ENCODE measurements at regions not wholly inside any gene's neighbourhood (a gene's known extent, or its start where the extent isn't known, plus 50 kb on each side); places are given as distances from the start of the nearest gene placed in this dataset.

DNA sequence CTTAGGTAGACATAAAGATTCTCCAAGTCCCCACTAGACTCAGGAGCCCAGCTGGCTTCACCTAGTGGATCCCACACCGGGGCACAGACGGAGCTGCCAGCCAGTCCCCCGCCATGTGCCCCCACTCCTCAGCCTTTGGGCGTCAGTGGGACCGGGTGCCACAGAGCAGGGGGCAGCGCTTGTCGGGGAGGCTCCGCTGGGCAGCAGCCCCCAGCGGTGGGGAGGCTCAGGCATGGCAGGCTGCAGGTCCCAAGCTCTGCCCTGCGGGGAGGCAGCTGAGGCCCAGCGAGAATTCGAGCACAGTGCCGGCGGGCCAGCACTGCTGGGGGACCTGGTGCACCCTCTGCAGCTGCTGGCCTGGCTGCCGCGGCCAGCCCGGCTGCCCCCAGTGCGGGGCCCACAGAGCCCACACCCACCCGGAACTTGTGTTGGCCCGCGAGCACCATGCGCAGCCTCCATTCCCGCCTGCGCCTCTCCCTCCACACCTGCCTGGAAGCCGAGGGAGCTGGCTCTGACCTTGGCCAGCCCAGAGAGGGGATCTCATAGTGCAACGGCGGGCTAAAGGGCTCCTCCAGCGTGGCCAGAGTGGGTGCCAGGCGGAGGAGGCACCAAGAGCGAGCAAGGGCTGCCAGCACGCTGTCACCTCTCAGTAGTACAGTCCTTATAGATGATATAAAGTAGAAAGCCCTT lies 390.7 kb downstream of the PLK2 start:
- no peak for DNase-seq (ENCODE audit: low spot score)

DNA sequence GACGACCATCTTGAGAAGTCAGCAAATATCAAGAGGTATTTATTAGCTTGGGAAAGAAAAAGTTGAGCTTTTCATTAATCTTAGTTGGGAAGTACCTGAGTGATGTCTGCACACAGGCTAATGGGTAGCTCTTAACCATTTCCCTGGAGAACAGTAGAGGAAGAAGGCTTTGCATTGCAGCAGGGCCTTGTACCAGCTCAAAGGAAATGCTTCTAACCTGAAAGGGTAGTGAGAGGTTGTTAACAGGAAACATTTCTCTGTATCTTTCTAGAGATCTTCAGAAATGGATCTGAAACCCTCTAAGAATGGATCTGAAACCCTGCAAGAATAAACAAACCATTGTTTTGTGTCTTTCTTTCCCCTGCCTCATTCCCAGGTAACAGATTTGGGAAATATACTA lies 393.3 kb downstream of the PLK2 start:
- no peak for DNase-seq (ENCODE audit: low spot score)

DNA sequence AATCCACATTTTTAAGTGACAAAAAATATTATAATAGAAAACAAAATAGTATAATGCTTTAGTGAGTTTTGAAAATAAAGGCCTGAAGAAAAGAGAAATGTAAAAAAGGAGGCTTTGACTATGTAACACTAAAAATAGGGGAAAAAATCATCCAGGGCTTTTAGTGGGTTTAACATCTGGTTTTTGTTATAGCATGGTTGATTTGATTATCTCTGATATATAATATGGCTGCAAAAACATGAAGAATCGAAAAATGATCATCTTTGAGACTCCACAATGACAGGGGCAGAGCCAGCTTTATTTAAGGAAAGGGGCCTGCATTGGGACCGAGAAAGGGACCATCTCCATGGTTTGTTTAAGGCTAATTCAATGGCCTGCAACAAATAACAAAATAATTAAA lies 393.8 kb downstream of the PLK2 start:
- DNase-seq (ENCODE audit: low spot score): no peak

DNA sequence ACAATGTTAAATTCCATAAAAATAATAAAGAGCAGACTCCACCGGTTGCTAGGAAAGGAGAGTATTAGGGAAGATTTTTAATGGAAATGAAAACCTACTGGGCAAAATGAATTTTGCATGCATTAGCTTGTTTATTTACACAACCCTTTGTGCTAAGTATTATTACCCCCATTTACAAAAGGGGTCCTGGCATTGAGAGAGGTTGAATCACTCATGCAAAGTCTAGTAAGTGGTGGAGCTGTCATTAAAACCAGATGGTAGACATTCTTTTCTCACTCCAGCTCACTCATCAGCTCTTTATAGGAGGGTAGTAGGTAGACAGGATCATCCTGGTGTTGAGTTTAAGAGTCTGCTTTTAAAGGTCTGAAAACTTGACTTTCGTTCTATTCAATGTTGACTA lies 395.1 kb downstream of the PLK2 start:
- no peak for DNase-seq (ENCODE audit: low spot score)

DNA sequence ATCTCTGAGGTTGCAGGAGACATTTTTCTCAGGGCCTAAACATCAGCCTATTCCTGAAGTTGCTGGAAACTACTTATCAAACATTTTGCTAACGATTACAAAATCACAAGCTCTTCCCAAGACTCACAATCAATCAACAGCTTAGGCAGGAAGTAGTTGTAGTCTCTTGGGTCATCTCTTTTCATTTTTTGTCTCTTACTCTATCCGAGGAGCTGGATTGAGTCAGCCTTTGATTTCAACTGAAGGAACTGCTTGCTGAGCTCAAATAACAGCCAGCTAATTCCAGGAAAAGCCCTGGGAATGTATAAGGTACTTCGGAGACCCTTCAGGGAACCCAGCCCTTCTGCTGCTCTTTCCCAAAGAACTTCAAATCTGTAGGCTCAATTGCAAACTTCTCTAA lies 398.9 kb downstream of the PLK2 start:
- no peak for DNase-seq (ENCODE audit: low spot score)

DNA sequence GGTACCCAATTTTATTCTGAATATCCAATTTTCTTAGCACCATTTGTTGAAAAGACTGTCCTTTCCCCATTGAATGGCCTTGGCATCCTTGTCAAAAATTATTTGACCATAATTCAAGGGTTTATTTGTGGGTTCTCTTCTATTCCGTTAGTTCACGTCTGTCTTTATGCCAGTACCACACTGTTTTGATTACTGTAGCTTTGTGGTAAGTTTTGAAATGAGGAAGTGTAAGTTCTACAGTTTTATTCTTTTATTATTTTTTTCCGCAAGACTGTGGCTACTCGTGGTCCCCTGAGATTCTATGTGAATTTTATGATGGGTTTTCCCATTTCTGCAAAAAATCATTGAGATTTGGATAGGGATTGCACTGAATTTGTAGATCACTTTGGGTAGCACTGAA lies 402.6 kb downstream of the PLK2 start:
- no peak for DNase-seq (ENCODE audit: low spot score)

DNA sequence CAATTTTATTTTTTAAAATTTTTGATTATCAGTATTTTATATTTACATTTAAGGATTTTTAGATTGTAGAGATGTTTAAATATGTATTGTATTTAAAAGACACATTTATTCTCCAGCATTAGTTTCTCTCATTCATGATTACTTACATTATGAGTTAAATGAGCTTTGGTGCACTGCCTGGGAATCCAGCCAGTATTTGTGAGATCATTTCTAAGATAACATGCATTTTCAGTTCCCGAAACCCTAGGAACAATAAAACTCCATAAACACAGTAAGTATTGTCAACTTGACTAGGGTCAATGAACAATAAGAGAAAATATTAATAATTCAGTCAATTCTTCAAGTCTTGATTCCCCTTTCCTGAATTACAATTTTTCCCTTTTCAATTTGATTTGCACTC lies 403.3 kb downstream of the PLK2 start:
- DNase-seq (ENCODE audit: low spot score): no peak

DNA sequence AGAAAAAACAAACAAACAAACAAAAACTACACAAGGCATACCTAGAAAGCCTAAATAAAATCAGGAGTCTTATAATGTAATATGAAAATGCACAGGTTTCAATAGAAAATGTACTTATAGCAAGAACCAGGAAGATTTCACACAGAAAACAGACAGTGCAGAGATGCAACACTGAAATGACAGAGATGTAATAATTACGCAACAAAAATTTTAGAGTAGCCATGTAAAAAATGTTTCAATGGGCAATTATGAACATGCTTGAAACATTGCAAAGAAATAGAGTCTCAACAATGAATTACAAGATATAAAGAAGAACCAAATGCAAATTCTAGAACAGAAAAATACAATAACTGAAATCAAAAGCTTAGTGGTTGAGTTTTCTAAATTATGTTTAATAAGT lies 405.9 kb downstream of the PLK2 start:
- no peak for DNase-seq (ENCODE audit: low spot score)

DNA sequence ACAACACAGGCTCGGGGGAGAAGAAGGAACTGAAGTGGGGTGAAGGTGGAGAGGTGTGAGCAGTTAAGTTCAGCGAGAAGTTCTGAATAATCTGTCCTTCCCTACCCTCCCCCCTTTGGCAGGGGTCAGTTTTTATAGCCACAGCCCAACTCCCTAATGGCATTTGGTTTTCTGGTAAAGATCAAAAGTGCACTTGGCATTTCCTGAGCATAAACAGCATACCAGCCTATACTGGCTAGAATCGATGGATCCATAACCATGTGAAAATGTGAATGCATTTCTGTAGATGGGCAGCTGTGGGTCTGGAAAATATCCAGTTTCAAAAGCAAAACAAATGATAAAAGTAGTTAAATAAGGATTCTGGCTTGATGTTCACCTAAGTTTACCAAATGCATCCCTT lies 410.9 kb downstream of the PLK2 start:
- DNase-seq (ENCODE audit: low spot score): no peak

DNA sequence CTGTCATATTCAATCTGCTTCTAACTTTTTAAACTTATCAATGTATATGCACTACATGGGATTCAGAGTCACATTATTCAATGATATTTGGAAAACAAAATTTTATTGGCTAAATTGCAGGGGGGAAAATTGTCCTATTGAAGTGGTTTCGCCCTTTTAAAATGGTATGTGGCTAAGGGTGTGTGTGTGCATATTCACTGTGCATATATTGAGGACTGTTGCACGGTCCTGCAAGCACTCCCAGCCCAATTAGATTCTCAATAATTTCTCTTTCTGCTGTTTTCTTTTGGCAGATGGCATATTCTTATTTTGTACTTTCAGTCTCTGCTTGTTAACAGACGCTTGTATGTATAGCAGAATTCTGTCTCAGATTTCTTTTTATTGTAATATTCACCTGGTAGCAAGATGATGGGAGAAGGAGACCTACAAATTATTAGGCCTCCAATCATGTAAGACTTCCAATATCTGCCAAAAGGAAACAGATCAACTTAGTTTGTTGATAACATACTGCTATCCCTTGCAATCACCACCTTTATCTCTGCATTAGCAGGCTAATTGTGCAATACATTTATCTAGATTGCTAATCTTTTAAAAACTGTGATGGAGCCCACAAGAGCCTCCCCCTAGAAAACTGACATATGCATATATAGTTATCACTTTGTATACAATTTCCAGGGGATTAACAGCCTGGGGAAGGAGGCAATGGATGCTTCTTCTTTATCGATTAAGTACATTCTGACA lies 411.5 kb downstream of the PLK2 start:
- DNase-seq (ENCODE audit: low spot score): no peak

DNA sequence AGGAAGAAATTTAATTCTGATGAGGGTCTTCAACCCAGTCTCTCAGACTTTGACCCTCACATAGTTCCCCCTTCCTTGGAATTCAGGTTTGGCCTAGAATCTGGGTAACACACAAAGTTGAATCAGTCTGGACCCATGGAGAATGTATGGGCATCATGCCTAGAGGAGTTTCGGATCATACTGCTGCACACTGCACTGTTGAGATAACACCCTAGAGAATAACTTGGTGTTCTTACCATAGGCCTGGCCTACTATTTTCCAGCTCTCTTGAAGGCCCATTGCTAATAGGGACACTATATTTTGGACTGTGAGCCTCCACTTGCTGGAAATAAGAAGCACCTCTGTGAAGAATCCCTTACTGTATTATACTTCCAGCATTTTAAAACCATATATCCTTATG lies 413.5 kb downstream of the PLK2 start:
- DNase-seq (ENCODE audit: low spot score): no peak

DNA sequence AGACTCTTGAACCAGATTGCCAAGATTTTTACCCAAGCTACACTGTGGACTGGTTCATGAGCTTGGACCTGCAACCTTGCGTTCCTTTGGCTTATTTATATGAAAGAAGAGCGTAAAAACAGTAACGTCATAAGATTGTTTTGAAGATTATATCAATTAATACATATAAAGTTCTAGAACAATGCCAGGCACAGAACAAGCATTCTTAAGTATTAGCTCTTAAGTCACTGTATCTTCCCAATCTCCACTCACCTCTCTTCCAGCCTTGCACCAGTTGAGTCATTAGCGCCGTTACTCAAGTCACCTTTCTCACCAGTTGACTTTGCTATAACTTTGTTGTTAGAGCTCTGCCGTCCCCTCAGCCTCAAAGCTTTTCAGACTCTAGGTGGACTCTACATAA lies 415.7 kb downstream of the PLK2 start:
- DNase-seq (ENCODE audit: low spot score): no peak

DNA sequence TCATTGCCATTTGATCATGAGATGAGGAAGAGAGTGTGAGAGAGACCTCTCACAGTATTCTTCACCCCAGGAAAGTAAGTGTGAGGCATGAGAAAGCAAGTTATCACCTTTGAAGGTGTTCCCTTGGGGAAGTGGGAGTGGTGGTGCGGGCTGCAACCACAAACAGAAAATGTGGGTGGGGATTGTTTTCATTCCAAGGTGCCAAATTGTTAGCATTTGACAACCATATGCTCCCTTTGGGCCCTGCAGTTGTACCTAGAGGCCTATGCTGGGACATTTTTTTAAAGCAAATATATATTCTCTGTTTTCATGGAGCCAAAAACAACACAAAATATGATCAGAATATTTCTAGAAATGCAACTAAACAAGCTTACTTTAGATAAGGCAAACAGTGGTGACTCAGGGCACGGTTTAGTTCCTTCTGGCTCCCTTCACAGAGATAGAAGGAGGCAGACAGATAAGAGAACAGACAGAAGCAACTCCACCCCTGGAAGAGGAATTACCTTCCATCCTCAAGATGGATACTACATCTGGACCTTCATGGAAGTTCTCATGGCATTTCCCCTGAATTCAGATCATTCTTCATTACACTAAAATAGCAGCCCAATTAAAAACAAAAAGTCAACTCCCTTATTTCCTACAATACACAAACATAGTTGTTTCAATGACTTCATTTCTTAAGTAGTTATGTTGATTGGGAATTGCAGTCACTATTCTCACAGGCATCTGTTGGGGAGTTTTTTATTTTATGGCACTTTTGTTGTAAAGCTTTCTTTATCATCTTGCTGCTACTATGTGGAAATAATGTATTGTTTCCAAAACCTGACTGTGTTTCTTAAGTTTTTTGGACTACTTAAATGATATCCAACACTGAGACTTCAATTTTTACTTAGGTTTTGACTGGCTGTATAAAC lies 416.6 kb downstream of the PLK2 start:
- no peak for DNase-seq (ENCODE audit: low spot score)

DNA sequence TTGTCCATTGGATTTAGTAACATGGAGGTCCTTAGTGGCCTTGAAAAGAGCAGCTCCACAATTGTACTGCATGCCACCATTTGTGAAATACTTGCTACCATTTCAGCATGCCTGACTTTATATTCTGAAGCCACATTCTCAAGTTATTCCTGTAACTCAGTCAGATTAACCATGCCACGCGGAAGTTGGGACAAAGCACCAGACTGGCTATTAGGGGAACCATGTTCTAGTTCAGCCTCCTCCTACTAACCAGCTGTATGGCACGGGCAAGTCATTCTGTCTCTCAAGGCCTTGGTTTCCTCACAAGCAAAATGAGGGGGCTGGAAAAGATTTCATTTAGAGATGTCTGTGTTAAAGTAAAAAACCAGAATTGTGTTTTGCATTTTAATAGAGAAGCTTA lies 418.0 kb downstream of the PLK2 start:
- DNase-seq (ENCODE audit: low spot score): no peak

DNA sequence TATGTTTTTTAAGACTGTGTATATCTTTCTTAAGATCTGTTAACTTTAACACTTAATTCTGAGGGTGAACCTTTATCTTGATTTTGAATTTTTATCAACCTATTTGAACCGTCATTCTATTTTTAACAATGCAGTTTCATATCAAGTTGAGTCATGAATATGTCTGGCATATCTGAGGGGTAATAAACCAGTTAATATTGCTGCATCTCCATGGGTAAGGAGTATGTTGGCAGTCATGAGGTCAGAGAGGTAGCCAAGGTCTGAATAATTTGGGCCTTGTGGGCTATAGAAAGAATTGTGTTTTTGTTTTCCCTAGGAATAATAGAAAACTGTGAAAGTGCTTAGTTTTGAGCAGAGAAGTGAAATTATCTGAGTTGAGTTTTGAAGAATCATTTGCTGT lies 419.0 kb downstream of the PLK2 start:
- DNase-seq (ENCODE audit: low spot score): no peak

DNA sequence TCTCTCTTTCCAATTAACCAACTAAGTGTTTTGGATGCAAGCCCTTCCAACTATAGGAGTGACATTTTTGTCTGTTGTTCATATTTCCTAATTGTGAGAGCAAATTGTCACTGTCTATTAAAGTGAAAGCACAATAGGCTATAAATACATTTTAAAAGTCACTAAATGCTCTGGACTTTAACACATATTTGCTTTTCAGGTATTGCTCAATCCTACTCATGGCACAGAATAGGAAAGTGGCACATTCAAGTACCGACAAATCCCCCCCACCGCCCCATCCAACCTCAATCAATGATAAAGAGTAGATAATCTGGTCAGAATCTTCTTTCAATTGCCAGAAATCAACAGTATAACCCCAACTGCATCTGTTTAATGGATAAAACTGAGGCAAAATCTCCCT lies 419.8 kb downstream of the PLK2 start:
- DNase-seq (ENCODE audit: low spot score): no peak

DNA sequence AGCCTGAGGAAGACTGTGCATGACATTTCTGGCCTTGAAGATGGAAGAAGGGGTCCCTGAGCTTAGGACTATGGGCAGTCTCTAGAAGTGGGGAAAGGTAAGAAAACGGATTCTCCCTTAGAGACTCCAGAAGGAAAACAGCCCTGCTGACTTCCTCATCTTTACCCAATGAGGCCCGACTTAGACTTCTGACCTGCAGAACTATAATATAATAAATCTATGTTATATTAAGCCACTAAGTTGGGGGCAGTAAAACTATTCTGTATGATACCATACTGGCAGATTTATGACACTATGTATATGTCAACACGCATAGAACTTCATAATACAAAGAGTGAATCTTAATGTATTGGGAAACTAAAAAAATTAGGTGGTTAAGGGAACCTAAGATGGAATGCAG lies 422.0 kb downstream of the PLK2 start:
- DNase-seq (ENCODE audit: low spot score): no peak

DNA sequence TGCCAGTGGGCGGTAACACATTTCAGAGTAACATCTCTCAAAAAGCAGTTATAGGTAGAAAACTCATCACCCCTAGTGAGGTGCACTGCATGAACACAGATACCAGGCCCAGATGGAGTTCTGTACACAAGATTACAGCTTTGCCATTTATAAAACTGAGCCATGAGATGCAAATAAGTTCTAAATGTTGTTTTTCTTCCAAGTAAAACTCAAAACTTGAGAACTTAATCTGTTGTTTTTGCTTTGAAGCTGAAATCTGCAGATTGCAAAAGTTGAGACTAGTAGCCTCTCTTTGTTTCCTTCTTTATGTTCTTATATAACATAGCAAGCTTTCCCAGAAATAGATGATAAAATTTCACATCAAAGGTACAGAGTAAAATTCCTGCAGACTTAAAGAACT lies 434.1 kb downstream of the PLK2 start:
- no peak for DNase-seq (ENCODE audit: low spot score)

DNA sequence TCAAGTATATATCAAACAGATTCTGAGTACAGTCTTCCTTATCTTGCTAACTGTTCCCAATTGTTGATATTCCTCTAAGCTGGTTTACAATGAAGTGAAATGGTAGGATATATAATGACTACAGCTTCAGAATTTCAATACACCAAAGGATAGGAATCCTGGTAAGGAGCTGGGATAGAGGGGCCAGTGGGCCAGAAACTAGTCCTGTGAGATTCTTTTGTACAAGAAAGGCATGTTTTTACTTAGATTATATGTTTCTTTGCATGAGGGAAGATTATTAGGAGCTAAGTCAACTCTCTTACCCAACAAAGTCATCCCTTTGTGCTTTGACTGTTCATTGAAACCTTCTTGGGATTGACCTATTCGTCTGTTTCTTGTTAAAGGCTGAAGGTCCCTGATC lies 435.7 kb downstream of the PLK2 start:
- DNase-seq (ENCODE audit: low spot score): no peak

DNA sequence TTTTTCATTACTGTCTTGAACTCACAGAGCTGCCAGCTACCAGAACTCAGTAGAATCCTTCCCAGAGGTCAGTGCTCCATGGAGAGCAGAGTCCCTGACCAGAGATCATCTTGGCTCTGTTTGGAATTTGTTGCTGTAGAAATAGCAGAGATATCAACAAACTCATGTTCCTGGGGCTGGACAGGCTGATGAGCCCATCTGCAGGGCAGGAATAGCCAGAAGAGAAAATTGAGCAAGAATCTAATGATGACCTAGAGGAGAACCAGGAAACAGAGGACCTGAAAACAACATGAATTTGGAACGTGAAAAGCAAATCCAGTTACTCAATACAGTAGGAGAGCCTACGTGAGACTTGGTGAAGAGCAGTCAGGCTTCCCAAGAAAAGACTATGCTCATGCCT lies 437.8 kb downstream of the PLK2 start:
- no peak for DNase-seq (ENCODE audit: low spot score)

DNA sequence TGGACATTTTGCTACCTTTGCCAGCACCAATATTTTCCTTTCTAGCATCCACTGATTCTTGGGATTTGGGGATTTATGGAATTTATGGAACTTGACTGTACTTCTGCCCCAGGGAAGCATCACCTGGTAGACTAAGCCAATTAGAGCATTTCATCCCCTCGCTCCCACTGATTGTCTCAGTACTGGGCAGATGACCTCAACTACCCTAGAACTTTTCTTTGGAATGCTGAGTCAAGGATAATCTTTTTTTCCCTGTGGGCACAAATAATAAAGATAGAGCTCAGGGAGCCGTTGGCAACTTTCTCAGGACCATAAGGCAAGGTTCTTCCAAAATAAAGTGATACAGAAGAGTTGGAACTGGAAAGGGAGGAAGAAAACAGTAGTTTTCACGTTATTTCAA lies 438.4 kb downstream of the PLK2 start:
- DNase-seq (ENCODE audit: low spot score): no peak

DNA sequence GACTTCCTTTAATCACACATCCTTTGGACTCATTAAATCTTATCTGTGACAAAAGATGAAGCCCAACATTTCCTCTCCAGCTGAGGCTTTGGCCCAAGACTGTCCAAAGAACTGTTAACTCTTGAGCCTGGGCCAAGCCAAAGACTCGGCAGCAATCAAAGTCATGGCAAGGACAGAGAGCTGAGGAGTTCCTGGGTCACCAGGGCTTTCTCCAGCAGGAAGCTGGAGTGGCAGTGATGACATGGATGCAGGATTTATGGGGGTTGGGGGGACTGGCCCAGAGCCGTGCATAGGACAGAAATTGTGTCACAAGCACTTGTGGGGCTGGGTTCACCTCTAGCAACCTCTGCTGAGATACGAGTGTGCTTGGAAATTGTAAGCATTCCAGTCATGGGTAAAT lies 440.3 kb downstream of the PLK2 start:
- no peak for DNase-seq (ENCODE audit: low spot score)

DNA sequence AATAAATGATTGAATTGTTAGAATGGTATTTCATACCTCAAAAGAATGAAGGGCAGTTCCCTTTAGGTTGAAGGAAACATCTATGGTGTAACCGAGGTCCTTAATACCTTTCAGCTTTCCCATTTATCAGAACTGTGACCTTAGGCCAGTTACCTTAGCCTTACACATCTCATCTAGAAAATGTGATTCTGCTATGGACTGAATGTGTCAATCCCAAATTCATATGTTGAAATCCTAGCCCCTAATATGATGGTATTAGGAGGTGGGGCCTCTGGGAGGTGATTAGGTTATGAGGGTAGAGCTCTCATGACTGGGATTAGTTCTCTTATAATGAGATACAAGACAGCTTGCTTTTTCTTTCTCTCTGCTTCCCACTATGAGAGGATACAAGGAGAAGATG lies 441.9 kb downstream of the PLK2 start:
- no peak for DNase-seq (ENCODE audit: low spot score)

Data from cerebellar cortex (tissue), 1 donor.